Stimulated activated naive B cell treated with anti-CD40 and anti-IgM and Interleukin-4, amounts not matched to agents 10 μg/mL and 1 μg/mL and 100 μg/mL, for 72 hours (primary cell): ENCODE measurements at regions not wholly inside any gene's neighbourhood (a gene's known extent, or its start where the extent isn't known, plus 50 kb on each side); places are given as distances from the start of the nearest gene placed in this dataset.

Experiments used
- ATAC-seq, 2 donors: fragments of 150-1000 bp; cut with Tn5 transposase; replicated peaks; 2 replicates each; pipeline ENCODE4 v1.10.0; 2021; ENCODE audit warnings: moderate library complexity in 1 of 2
- DNase-seq: peaks from one replicate; pipeline ENCODE4 v3.0.0; 2021
- H3K27ac Mint-ChIP-seq: one replicate; pipeline ENCODE4 v1.8.0; 2022; ENCODE audit warnings: mild to moderate bottlenecking, mixed read lengths
- H3K27me3 Mint-ChIP-seq, 2 donors: one replicate each; pipeline ENCODE4 v1.8.0; 2022; ENCODE audit warnings: mixed read lengths in 2 of 2
- H3K36me3 Mint-ChIP-seq, 2 donors: one replicate each; pipeline ENCODE4 v1.8.0; 2022; ENCODE audit warnings: mixed read lengths in 2 of 2, mild to moderate bottlenecking in 1 of 2
- H3K4me1 Mint-ChIP-seq, 2 donors: one replicate each; pipeline ENCODE4 v1.8.0; 2022; ENCODE audit warnings: mixed read lengths in 2 of 2, mild to moderate bottlenecking in 1 of 2
- H3K4me3 Mint-ChIP-seq, 2 donors: one replicate each; pipeline ENCODE4 v1.8.0; 2022; ENCODE audit warnings: mild to moderate bottlenecking in 2 of 2, mixed read lengths in 2 of 2, moderate library complexity in 1 of 2
- H3K9me3 Mint-ChIP-seq, 2 donors: one replicate each; pipeline ENCODE4 v1.8.0; 2022; ENCODE audit warnings: mixed read lengths in 2 of 2, mild to moderate bottlenecking in 1 of 2

DNA sequence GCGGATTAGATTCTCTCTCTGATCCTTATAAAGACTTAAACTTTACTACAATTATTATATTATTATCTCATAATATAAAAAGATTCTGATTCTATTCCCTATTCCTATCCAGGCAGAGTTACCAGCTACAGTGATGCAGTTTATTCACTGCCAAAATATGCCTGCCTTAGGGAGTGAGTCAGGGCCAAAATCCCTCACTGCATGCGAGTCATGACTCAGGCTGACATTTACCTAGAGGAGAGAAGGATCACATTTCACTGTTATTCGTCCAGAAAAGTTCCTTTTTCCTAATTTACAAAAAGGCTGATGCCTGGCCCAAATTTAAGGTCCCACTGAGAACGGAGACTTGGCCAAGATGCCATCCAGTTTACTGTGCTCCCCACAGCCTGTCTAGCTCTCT lies 168.5 kb upstream of the LDB2 start:
- Mint-ChIP-seq H3K4me1 (no peaks in the 10 kb centered on the region), H3K27ac (no peak overlapping the region), H3K9me3 (peaks cover 0 to 4% of the 10 kb centered on the region in 2 donors), H3K36me3 (no peaks in the 10 kb centered on the region), H3K27me3 (no peaks in the 10 kb centered on the region), H3K4me3 (no peak overlapping the region)
- no peak for DNase-seq
- no peak for ATAC-seq

DNA sequence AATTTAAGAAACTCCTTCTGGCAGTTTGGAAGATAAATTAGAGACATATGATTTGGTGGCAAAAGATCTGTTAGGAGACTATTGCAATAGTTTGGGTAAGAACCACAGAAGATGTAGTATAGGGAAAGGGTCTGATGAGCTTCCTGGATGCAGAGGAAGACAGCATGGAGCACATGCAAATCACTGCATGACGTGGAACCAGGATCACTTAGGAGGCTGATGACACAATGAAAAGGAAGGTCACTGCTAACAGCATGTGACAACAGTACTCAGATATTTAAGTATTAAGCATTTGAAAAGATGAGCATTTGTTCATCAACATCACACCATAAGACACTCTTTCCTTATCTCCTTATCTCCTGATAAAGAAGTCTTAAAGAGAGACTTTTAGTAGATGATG lies 167.8 kb upstream of the LDB2 start:
- Mint-ChIP-seq H3K27me3 (no peaks in the 10 kb centered on the region), H3K36me3 (no peaks in the 10 kb centered on the region), H3K4me3 (no peak overlapping the region), H3K27ac (no peak overlapping the region), H3K4me1 (no peaks in the 10 kb centered on the region), H3K9me3 (peaks cover 0 to 4% of the 10 kb centered on the region in 2 donors)
- ATAC-seq (no peak), DNase-seq (no peak)

DNA sequence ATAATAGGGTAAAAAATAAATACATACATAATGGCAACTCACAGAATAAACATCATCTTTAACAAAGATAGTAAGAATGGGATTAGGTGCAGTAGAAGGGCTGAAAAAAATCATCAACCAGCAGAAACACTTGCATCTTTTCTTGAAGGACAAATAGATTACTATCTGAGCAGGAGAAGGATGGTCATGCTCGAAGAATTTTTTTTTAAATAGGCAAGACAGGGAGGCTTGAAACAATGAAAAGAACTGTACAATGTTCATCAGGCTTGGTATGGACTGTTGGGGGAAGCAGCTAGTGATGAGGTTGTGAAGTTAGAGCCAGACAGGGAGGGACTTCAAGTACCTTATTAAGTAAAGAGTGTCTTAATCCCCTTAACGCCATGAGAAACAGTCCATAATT lies 167.4 kb upstream of the LDB2 start:
- H3K27ac Mint-ChIP-seq, result no peak overlapping the region
- no peaks in the 10 kb centered on the region for H3K4me1 Mint-ChIP-seq
- H3K36me3 Mint-ChIP-seq, result no peaks in the 10 kb centered on the region
- DNase-seq, result no peak
- H3K27me3 Mint-ChIP-seq, result no peaks in the 10 kb centered on the region
- peaks cover 0 to 4% of the 10 kb centered on the region in 2 donors for H3K9me3 Mint-ChIP-seq
- no peak for ATAC-seq
- H3K4me3 Mint-ChIP-seq, result no peak overlapping the region

DNA sequence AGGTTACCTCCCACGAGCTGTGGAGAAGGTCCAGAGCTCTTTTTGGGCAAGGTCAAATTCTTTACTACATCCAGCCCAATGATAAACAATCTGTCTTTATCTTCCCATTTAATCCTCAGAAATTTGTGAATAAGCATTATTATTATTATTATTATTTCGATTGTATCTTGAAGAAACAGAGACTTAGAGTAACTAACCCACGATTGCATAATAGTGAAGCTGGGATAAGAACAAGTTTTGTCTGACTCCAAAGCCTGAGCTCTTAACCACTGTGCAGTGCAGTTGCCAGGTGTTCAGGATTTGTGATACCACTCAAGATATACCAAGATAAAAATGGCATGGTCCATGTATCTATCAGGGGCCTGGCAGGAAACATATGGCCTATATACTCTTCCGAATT lies 166.5 kb upstream of the LDB2 start:
- no peaks in the 10 kb centered on the region for H3K27me3 Mint-ChIP-seq
- DNase-seq (no peak), ATAC-seq (no peak)
- no peaks in the 10 kb centered on the region for H3K36me3 Mint-ChIP-seq
- H3K9me3 Mint-ChIP-seq, result peaks cover 0 to 4% of the 10 kb centered on the region in 2 donors
- H3K4me1 Mint-ChIP-seq, result no peaks in the 10 kb centered on the region
- H3K4me3 Mint-ChIP-seq, result no peak overlapping the region
- H3K27ac Mint-ChIP-seq, result no peak overlapping the region

DNA sequence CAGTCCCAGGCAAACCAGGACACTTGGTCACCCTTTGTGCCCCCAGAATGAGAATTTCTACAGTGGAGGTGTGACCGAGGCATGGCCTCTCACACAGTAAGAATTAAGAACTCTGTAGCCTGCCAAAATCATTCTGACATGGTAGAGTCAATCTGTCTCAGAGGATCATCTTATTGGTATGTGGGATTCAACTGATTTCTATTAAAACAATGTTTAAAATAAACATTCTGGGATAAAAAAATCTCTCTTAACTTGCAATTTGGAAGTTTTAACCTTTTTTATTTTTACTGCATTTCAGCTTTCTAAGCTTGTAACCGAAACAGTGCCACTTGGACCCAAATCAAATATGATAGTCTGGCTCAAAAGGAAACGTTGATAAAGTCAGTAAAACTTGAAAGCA lies 165.4 kb upstream of the LDB2 start:
- Mint-ChIP-seq H3K9me3 (peaks cover 0 to 2% of the 10 kb centered on the region in 2 donors), H3K4me3 (no peak overlapping the region), H3K4me1 (no peaks in the 10 kb centered on the region), H3K27ac (no peak overlapping the region), H3K27me3 (no peaks in the 10 kb centered on the region), H3K36me3 (no peaks in the 10 kb centered on the region)
- ATAC-seq (no peak), DNase-seq (no peak)

DNA sequence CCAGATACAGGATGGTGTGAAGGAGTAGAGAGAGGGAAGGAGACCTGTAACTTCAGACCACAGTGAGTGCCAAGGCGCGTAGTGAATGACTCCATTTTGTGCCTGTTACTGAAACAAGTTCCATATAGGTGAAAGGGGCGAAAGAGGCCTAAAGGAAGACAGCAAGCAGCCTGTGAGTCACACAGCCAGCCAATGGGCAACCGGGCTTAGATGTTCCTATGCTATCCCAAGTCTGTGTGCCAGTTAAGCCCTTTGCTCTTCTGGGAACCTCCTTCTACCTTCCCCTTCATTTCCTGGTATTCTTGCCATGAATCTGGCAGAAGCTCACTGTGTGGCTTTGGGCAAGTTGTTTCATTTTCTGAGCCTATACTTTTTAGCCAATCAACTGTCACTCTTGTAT lies 161.8 kb upstream of the LDB2 start:
- ATAC-seq (no peak), DNase-seq (no peak)
- Mint-ChIP-seq H3K27me3 (no peaks in the 10 kb centered on the region), H3K27ac (no peak overlapping the region), H3K4me3 (no peak overlapping the region), H3K36me3 (no peaks in the 10 kb centered on the region), H3K4me1 (no peaks in the 10 kb centered on the region), H3K9me3 (peaks cover 0 to 2% of the 10 kb centered on the region in 2 donors)

DNA sequence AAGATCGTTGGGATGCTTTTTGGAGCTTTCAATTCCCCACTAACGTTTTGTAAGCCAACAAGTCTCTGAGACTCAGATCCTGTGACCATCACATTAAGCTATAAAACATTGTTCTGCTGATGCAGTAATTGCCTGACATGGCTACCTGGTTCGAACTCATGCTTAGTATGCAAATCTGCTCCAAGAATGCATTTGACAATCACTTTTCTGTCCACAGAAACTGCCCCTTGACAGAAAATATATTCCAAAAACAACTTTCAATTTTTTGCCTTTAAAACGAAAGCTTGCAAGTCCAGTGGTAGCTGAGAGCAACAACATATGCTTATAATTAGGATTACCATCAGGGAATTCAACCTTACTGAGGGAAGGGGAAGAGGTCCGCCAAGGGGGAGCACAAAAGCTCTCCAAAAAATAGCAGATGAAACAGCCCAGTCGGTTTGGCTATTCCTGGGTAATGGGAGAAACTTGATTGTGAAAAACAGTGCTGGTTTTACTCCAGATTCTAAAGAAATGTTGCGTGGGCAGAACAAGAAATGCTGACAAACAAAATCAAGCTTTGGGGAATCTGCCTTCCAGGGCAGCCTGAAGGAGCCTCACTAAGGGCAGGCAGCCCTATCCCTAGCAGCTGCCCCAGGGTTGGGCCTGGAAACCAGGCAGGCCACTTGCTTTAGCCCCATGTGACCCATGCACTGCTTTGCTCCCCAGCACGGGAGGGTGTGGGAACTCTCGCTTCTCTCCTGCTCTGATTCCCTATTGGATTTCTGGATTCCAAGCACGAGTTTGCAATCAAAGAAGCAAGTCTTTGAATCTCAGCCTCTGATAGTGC lies 160.7 kb upstream of the LDB2 start:
- H3K27ac Mint-ChIP-seq, result no peak overlapping the region
- no peak for DNase-seq
- H3K9me3 Mint-ChIP-seq, result peaks cover 0 to 6% of the 10 kb centered on the region in 2 donors
- H3K4me3 Mint-ChIP-seq, result no peak overlapping the region
- ATAC-seq, result no peak
- H3K4me1 Mint-ChIP-seq, result no peaks in the 10 kb centered on the region
- no peaks in the 10 kb centered on the region for H3K27me3 Mint-ChIP-seq
- no peaks in the 10 kb centered on the region for H3K36me3 Mint-ChIP-seq

DNA sequence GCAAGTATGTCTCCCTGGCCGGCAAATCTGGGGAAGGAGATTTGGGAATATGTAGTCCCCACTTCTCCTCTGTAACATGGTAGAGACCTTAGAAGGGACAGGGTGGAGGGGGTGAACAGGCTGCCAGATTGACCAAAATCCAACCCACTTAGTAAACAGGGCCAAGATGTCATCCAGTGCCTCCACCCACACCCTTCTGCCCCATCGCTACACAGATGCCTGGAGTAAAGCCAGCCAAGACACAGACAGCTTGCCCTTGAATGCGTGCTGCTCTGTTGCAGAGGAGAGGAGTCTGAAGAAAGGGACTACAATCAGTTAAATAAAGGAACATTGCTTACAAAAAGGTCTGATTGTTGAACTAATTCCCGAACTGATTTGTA lies 160.1 kb upstream of the LDB2 start:
- no peaks in the 10 kb centered on the region for H3K4me1 Mint-ChIP-seq
- H3K27me3 Mint-ChIP-seq, result no peaks in the 10 kb centered on the region
- DNase-seq (no peak), ATAC-seq (no peak)
- no peak overlapping the region for H3K4me3 Mint-ChIP-seq
- H3K36me3 Mint-ChIP-seq, result no peaks in the 10 kb centered on the region
- no peak overlapping the region for H3K27ac Mint-ChIP-seq
- peaks cover 0 to 6% of the 10 kb centered on the region in 2 donors for H3K9me3 Mint-ChIP-seq

DNA sequence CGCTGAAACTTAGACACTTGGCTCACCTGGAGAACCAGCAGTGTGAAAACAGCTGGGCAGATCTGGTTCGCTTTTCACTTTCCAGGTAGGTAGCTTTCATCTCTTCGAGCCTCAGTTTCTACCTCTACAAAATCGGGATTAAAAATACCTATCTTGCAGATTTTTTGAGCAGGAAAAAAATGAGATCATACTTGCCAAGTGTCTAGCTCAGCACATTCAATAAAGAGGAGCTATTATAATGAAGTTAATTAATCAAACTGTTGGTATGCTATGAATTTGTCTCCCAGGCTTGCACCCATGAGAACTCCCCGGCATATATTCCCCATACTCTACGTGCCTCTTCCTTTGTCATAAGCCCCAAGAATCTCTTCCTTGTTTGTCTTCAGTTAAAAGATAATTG lies 158.6 kb upstream of the LDB2 start:
- DNase-seq (no peak), ATAC-seq (no peak)
- Mint-ChIP-seq H3K4me3 (no peak overlapping the region), H3K27me3 (no peaks in the 10 kb centered on the region), H3K9me3 (peaks cover 6 to 7% of the 10 kb centered on the region in 2 donors), H3K36me3 (no peaks in the 10 kb centered on the region), H3K4me1 (no peaks in the 10 kb centered on the region), H3K27ac (no peak overlapping the region)

DNA sequence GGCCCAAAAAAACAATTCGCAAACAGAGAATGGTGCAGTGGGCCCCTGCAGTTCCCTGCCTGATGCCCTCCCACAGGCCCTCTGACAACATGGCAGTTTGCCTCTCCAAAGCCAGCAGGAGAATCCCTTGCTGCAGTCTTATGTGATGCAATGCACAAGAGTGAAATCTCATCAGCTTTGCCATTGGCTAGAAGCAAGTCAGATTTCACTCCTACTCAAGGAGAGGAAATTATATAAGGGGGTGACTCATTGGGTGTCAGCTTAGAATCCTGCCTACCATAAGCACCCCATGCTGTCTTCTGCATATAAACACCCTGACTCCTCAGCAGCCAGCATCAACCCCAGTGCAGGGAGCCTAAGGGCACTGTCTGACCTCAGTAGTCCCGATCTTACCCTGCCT lies 157.3 kb upstream of the LDB2 start:
- Mint-ChIP-seq H3K9me3 (peaks cover 6 to 7% of the 10 kb centered on the region in 2 donors), H3K27ac (no peak overlapping the region), H3K36me3 (no peaks in the 10 kb centered on the region), H3K4me1 (no peaks in the 10 kb centered on the region), H3K27me3 (no peaks in the 10 kb centered on the region), H3K4me3 (no peak overlapping the region)
- DNase-seq, result no peak
- no peak for ATAC-seq

DNA sequence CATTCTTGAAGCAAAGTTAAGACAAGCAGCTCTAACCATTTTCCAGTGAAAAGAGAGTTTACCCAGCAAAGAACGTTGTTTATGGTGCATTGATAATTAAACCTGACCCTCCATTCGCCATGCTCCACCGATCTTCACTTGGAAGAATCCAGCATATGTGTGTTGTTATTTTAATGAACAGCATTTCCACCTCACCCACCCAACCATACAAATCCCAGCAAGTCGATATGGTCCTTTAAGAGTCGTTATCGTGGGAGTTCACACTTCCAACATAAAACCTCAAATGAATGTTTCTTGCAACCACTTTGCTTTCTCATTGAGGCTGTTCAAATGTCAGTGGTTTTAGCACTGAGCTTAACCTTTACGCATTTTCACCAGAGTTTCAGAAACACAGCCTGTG lies 147.4 kb upstream of the LDB2 start:
- Mint-ChIP-seq H3K4me3 (no peak overlapping the region), H3K9me3 (peaks cover 3 to 11% of the 10 kb centered on the region in 2 donors), H3K27ac (no peak overlapping the region), H3K36me3 (no peaks in the 10 kb centered on the region), H3K4me1 (no peaks in the 10 kb centered on the region), H3K27me3 (no peaks in the 10 kb centered on the region)
- ATAC-seq (no peak), DNase-seq (no peak)

DNA sequence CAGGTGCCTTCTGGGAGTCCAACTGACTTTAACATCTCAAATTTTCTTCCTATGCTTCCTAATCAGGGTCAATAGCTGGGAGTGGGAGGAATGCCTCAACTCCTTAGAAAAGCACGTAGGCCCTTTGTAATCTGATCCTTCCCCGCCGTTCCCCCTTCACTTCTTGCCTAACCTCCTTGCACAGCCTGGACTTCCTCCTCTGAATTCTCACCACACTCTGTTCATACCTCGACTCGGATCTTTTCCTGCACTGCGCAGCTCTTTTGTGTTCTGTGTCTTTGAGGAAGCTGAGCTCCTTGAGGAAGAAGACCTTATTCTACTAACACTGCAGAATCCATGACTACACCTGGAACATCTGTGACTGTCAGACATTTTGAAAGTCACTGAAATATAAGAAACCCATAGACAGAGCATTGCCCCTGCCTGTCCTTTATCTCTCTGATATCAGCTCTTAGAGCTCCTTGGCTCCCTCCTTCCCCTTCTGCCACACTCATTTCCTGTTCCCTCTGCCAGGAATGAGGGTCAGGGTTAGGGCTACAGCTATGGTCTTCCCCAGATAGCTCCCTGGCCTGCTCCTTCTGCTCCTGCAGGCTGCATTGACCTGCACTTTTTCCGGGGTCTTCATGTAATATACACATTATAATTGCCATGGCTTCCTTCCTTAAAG lies 140.2 kb upstream of the LDB2 start:
- DNase-seq (no peak), ATAC-seq (no peak)
- H3K27ac Mint-ChIP-seq, result no peak overlapping the region
- no peaks in the 10 kb centered on the region for H3K27me3 Mint-ChIP-seq
- H3K4me1 Mint-ChIP-seq, result no peaks in the 10 kb centered on the region
- no peak overlapping the region for H3K4me3 Mint-ChIP-seq
- no peaks in the 10 kb centered on the region for H3K36me3 Mint-ChIP-seq
- H3K9me3 Mint-ChIP-seq, result peaks cover 0 to 7% of the 10 kb centered on the region in 2 donors

DNA sequence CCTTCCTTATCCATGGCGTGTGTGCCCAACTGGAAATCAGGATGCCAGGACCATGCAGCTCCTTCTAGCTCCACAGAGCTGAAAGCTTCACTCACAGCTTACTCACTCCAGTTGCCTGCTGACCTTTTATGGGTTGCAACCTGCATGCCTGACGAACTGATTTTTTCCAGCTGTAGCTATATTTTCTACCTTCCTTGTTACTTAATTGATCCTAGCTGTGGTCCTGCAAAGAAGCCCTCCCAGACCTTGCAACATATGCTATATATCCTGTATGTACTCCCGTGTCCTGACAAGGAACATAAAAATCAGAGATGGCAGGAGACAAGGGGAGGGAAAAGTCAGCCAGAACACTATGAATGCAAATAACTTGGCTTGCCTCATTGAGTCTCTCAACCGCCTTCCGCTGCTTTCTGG lies 135.3 kb upstream of the LDB2 start:
- Mint-ChIP-seq H3K4me3 (no peak overlapping the region), H3K27ac (no peak overlapping the region), H3K27me3 (no peaks in the 10 kb centered on the region), H3K4me1 (no peaks in the 10 kb centered on the region), H3K9me3 (peaks cover 0 to 7% of the 10 kb centered on the region in 2 donors), H3K36me3 (no peaks in the 10 kb centered on the region)
- DNase-seq (no peak), ATAC-seq (no peak)

DNA sequence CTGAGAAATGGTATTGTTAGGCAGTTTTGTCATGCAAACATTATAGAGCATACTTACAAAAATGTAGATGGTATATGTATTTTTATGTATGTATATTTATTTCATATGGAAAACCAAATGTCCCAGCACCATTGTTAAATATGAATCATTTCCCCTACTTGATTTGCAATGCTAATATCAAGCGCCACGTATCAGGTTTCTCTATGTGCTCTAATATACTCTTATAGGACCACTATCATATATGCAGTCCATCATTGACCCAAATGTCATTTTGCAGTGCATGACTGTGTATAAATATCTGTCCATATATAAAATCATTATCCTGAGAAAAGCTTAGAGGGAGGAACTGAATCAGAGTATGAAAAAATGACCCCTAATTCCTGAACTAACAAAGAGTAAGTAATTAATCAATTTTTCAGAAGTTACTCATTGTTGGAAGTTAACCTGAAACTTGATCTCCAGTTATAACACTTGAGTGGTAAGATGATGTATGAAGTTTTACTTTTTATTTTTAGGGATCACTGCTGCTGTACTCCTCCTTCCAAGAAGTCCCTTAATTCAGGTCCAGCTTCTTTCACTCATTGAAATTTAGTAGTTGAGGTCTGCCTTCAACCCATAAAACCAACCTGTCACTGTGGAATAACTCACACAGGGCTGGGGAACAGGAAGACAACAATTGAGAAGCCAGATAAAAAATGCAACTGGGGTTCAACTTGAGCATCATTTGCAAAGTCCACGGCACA lies 134.8 kb upstream of the LDB2 start:
- no peaks in the 10 kb centered on the region for H3K27me3 Mint-ChIP-seq
- DNase-seq (no peak), ATAC-seq (no peak)
- no peaks in the 10 kb centered on the region for H3K36me3 Mint-ChIP-seq
- H3K27ac Mint-ChIP-seq, result no peak overlapping the region
- peaks cover 0 to 7% of the 10 kb centered on the region in 2 donors for H3K9me3 Mint-ChIP-seq
- H3K4me1 Mint-ChIP-seq, result no peaks in the 10 kb centered on the region
- H3K4me3 Mint-ChIP-seq, result no peak overlapping the region

DNA sequence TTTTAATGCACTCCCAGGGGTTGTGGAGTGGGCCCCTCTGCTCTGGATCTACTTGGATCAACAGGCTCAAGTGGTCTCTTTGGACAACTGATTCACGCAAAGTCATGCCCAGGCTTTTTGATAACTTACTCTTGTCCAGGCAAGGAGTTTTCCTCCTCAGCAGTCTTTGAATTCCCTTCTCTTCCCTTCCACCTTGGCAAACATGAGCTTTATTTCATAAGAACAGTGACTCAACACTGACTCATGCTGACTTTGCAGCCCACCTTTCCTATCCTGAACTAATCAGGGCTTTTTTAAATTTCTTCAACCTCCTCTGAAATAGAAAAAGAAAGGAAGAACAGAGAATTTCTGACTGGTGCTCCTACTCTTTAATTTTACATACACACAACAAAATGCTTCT lies 132.1 kb upstream of the LDB2 start:
- peaks cover 0 to 6% of the 10 kb centered on the region in 2 donors for H3K9me3 Mint-ChIP-seq
- H3K4me3 Mint-ChIP-seq, result no peak overlapping the region
- H3K36me3 Mint-ChIP-seq, result no peaks in the 10 kb centered on the region
- DNase-seq (no peak), ATAC-seq (no peak)
- no peak overlapping the region for H3K27ac Mint-ChIP-seq
- H3K27me3 Mint-ChIP-seq, result no peaks in the 10 kb centered on the region
- no peaks in the 10 kb centered on the region for H3K4me1 Mint-ChIP-seq
